Neural cell (in vitro differentiated cells): ENCODE measurements at regions not wholly inside any gene's neighbourhood (a gene's known extent, or its start where the extent isn't known, plus 50 kb on each side); places are given as distances from the start of the nearest gene placed in this dataset.

ENCODE experiments used
- H2AFZ ChIP-seq: fragments of 200-600, 300-800 bp; sonication (generic), shearing (Covaris generic); 2 replicates; pipeline ENCODE4 v1.6.0; 2014; ENCODE audit warnings: low read depth, mild to moderate bottlenecking, antibody characterized with exemption, low read length, moderate library complexity
- H3F3A ChIP-seq: fragments of 200-600 bp; shearing (Covaris generic); 2 replicates; pipeline ENCODE4 v1.6.1; 2016; ENCODE audit warnings: mild to moderate bottlenecking, moderate library complexity, mixed read lengths, antibody characterized with exemption, low read length; ENCODE audit not compliant: insufficient read depth, poor library complexity, severe bottlenecking
- H3K27ac ChIP-seq: fragments of 200-600, 300-800 bp; sonication (generic), shearing (Covaris generic); 2 replicates; pipeline ENCODE4 v1.5.1; 2014; ENCODE audit warnings: mild to moderate bottlenecking, low read length, moderate library complexity
- H3K27me3 ChIP-seq: fragments of 300-800, 200-600 bp; sonication (generic), shearing (Covaris generic); 2 replicates; pipeline ENCODE4 v1.6.0; 2014; ENCODE audit warnings: mild to moderate bottlenecking, low read depth, low read length, moderate library complexity; ENCODE audit not compliant: insufficient read depth
- H3K36me3 ChIP-seq: fragments of 300-800, 200-600 bp; sonication (generic), shearing (Covaris generic); 2 replicates; pipeline ENCODE4 v1.5.1; 2014; ENCODE audit warnings: mild to moderate bottlenecking, antibody characterized with exemption, low read length, moderate library complexity; ENCODE audit not compliant: insufficient read depth
- H3K4me2 ChIP-seq: fragments of 300-800, 200-600 bp; sonication (generic), shearing (Covaris generic); 2 replicates; pipeline ENCODE4 v1.6.0; 2014; ENCODE audit warnings: mild to moderate bottlenecking, low read length
- H3K4me3 ChIP-seq: fragments of 300-800, 200-600 bp; sonication (generic), shearing (Covaris generic); 2 replicates; pipeline ENCODE4 v1.5.1; 2014; ENCODE audit warnings: mild to moderate bottlenecking, low read length, moderate library complexity
- H3K79me2 ChIP-seq: fragments of 200-600 bp; shearing (Covaris generic); replicated peaks from 2 replicates; pipeline ENCODE4 v1.6.0; 2014; ENCODE audit warnings: mild to moderate bottlenecking, low read length, moderate library complexity; ENCODE audit not compliant: insufficient read depth
- H3K9ac ChIP-seq: fragments of 300-800, 200-600 bp; sonication (generic), shearing (Covaris generic); 2 replicates; pipeline ENCODE4 v1.6.1; 2016; ENCODE audit warnings: mild to moderate bottlenecking, low read length, mixed read lengths
- H3K9me2 ChIP-seq: fragments of 200-600 bp; shearing (Covaris generic); 2 replicates; pipeline ENCODE4 v1.6.1; 2016; ENCODE audit warnings: mild to moderate bottlenecking, low read length, mixed read lengths; ENCODE audit not compliant: insufficient read depth
- H3K9me3 ChIP-seq: fragments of 200-600, 300-800 bp; sonication (generic), shearing (Covaris generic); 2 replicates; pipeline ENCODE4 v1.6.1; 2016; ENCODE audit warnings: mild to moderate bottlenecking, mixed run types, low read length, moderate library complexity, mixed read lengths
- H4K20me1 ChIP-seq: fragments of 200-600 bp; shearing (Covaris generic); 2 replicates; pipeline ENCODE4 v1.6.1; 2016; ENCODE audit warnings: mild to moderate bottlenecking, mixed run types; ENCODE audit not compliant: insufficient read depth
- CTCF ChIP-seq: fragments of 450-650 bp; IDR thresholded peaks from 2 replicates; pipeline ENCODE4 v1.5.1; 2014; ENCODE audit warnings: antibody characterized with exemption, mild to moderate bottlenecking, moderate library complexity; ENCODE audit not compliant: poor library complexity, severe bottlenecking
- EP300 ChIP-seq: fragments of 450-650 bp; conservative IDR thresholded peaks from 2 replicates; pipeline ENCODE4 v1.6.1; 2014; ENCODE audit warnings: antibody characterized with exemption, mild to moderate bottlenecking, moderate library complexity; ENCODE audit not compliant: poor library complexity, severe bottlenecking
- EZH2 ChIP-seq: fragments of 200-600, 300-800 bp; shearing (Covaris generic), sonication (generic); IDR thresholded peaks from 2 replicates; pipeline ENCODE4 v1.6.1; 2014; ENCODE audit warnings: antibody characterized with exemption, low read length, borderline replicate concordance, mild to moderate bottlenecking; ENCODE audit not compliant: insufficient read depth, poor library complexity, severe bottlenecking
- MXI1 ChIP-seq: fragments of 450-650 bp; conservative IDR thresholded peaks from 2 replicates; pipeline ENCODE4 v1.6.1; 2014; ENCODE audit warnings: antibody characterized with exemption, mild to moderate bottlenecking; ENCODE audit not compliant: poor library complexity, severe bottlenecking
- POLR2AphosphoS5 ChIP-seq: IDR thresholded peaks from 2 replicates; pipeline ENCODE4 v1.6.1; 2012
- RAD21 ChIP-seq: fragments of 450-650 bp; conservative IDR thresholded peaks from 2 replicates; pipeline ENCODE4 v1.6.1; 2014; ENCODE audit warnings: antibody characterized with exemption, mild to moderate bottlenecking, moderate library complexity
- REST ChIP-seq: IDR thresholded peaks from 2 replicates; pipeline ENCODE4 v1.6.1; 2012; ENCODE audit warnings: borderline replicate concordance
- SMC3 ChIP-seq: fragments of 450-650 bp; conservative IDR thresholded peaks from 2 replicates; pipeline ENCODE4 v1.6.1; 2014; ENCODE audit warnings: antibody characterized with exemption, mild to moderate bottlenecking, moderate library complexity; ENCODE audit not compliant: poor library complexity
- TAF1 ChIP-seq: IDR thresholded peaks from 2 replicates; pipeline ENCODE4 v1.6.1; 2012; ENCODE audit warnings: low read depth

- H3K79me2 ChIP-seq: no peaks in the 10 kb centered on the region
- no peak overlapping the region for H3K4me2 ChIP-seq
- no peaks in the 10 kb centered on the region for H3K36me3 ChIP-seq
- no peak overlapping the region for H3K9ac ChIP-seq
- no peaks in the 10 kb centered on the region for H4K20me1 ChIP-seq
- no peak overlapping the region for H2AFZ ChIP-seq
- TF ChIP-seq RAD21 (no peak), CTCF (no peak), POLR2AphosphoS5 (no peak), EP300 (no peak)
- no peaks in the 10 kb centered on the region for H3K9me2 ChIP-seq
- no peaks in the 10 kb centered on the region for H3K27me3 ChIP-seq
- no peaks in the 10 kb centered on the region for H3K9me3 ChIP-seq
- H3F3A ChIP-seq: no peaks in the 10 kb centered on the region
- H3K4me3 ChIP-seq: no peak overlapping the region
- H3K27ac ChIP-seq: no peak overlapping the region
Observed at GRCh38 chr6:137283940-137284810, 65.0 kb upstream of the IFNGR1 start.

- H3K9ac ChIP-seq: no peak overlapping the region
- H3K27me3 ChIP-seq: no peaks in the 10 kb centered on the region
- no peaks in the 10 kb centered on the region for H4K20me1 ChIP-seq
- no peak overlapping the region for H3K27ac ChIP-seq
- no peak overlapping the region for H2AFZ ChIP-seq
- no peak for TF ChIP-seq SMC3
- H3K4me3 ChIP-seq: no peak overlapping the region
- no peaks in the 10 kb centered on the region for H3F3A ChIP-seq
- no peaks in the 10 kb centered on the region for H3K36me3 ChIP-seq
- H3K9me2 ChIP-seq: no peaks in the 10 kb centered on the region
- no peaks in the 10 kb centered on the region for H3K9me3 ChIP-seq
- no peak overlapping the region for H3K4me2 ChIP-seq
- no peaks in the 10 kb centered on the region for H3K79me2 ChIP-seq
Observed at GRCh38 chr6:137283080-137283479, 63.9 kb upstream of the IFNGR1 start.

GRCh38 chr6:137282254-137282653 is 63.1 kb upstream of the IFNGR1 start:
- Histone ChIP-seq H3K4me2 (no peak overlapping the region), H3K9me2 (no peaks in the 10 kb centered on the region)

More at GRCh38 chr6:137282254-137282653, 63.1 kb upstream of the IFNGR1 start:
- TF ChIP-seq RAD21 (no peak), EZH2 (no peak), REST (no peak), CTCF (no peak), MXI1 (no peak), POLR2AphosphoS5 (no peak), TAF1 (no peak), SMC3 (no peak), EP300 (no peak)
- Histone ChIP-seq H4K20me1 (no peaks in the 10 kb centered on the region), H3K27me3 (no peaks in the 10 kb centered on the region), H3F3A (no peaks in the 10 kb centered on the region), H3K79me2 (no peaks in the 10 kb centered on the region), H3K9me3 (no peaks in the 10 kb centered on the region), H3K9ac (no peak overlapping the region), H3K27ac (no peak overlapping the region), H3K4me3 (no peak overlapping the region), H2AFZ (no peak overlapping the region), H3K36me3 (no peaks in the 10 kb centered on the region)
